ENCODE measurements at regions not wholly inside any gene's neighbourhood (a gene's known extent, or its start where the extent isn't known, plus 50 kb on each side); places are given as distances from the start of the nearest gene placed in this dataset.

DNA sequence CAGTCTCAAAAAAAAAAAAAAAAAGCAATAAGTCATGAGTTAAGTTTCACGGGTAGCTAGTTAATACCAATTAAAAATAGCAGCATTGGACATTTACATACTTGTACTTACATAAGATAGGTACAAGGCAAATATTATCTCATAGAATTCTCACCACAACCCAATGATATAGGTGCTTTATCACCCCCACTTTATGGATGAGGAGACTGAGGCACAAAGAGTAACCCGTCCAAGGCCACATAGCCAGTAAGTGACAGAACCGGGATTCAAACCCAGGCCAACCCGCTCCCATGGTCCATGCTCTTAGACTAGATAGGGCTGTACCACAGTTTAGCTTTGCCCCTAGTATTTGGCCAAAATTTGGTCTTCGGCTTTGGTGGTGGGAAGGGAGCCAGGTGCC, 132.5 kb upstream of the SLC45A1 start:
- TF ChIP-seq SIN3A (IDR thresholded peaks at IDR 0.05; ENCODE audit: borderline replicate concordance, insufficient read depth, low read depth, low read length) (no peak), POLR2AphosphoS5 (IDR thresholded peaks at IDR 0.05; ENCODE audit: low read depth, low read length) (no peak)
- TF ChIP-seq, protein P1, sequence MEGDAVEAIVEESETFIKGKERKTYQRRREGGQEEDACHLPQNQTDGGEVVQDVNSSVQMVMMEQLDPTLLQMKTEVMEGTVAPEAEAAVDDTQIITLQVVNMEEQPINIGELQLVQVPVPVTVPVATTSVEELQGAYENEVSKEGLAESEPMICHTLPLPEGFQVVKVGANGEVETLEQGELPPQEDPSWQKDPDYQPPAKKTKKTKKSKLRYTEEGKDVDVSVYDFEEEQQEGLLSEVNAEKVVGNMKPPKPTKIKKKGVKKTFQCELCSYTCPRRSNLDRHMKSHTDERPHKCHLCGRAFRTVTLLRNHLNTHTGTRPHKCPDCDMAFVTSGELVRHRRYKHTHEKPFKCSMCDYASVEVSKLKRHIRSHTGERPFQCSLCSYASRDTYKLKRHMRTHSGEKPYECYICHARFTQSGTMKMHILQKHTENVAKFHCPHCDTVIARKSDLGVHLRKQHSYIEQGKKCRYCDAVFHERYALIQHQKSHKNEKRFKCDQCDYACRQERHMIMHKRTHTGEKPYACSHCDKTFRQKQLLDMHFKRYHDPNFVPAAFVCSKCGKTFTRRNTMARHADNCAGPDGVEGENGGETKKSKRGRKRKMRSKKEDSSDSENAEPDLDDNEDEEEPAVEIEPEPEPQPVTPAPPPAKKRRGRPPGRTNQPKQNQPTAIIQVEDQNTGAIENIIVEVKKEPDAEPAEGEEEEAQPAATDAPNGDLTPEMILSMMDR (IDR thresholded peaks at IDR 0.05) = no peak
